ENCODE measurements at regions not wholly inside any gene's neighbourhood (a gene's known extent, or its start where the extent isn't known, plus 50 kb on each side); places are given as distances from the start of the nearest gene placed in this dataset.

DNA sequence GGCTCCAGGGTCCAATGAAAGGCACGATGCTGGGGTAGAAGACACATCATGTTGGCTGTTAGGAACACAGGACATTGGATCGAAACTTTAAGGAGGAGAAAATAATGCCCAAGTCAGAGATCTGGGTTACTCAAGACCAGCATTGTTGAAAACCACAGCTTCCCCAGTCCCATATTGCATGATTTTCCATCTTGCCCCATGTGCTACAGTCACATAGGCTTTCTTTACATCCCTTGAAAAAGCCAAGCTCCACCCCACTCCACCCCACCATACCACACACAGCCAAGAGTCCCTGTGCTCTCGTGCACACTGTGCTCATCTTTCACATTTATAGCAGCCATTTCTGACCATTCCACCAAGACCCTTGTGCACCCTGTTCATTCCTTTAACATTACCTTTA lies 636.2 kb downstream of the DIAPH3 start:
- Histone ChIP-seq H3K4me1 (ENCODE audit: insufficient read depth, low read length, poor library complexity, severe bottlenecking) (peaks cover 45% of the 10 kb centered on the region), H2AFZ (ENCODE audit: low read length) (peak overlapping the region; percentile 20; the same call in 1 of the 2 replicates), H3K9ac (ENCODE audit: low read depth, low read length, poor library complexity, severe bottlenecking) (no peak overlapping the region)

DNA sequence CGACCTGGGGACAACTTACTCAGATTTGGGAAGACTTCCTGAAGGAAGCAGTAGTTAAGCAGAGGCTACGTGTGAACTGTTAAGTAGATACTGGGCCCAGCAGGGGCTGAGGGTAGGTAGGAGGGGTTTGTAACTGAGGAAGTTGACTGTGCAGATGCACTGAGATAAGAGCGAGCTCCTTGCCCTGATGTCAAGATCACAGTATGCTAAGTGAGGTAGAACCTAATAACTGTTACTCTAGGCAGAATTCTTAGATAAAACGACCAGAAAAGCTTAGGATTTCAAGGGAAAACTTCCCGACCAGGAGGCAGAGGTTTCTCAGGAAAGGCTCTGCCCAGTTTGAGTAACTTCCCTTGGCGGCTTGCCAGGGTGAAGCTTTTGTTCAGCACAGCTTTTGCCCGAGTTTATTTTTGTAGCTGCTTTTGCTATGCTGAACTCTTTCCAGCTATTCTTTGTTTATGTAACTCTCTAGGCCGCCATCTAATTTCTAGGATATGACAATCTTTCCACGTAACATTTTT lies 632.1 kb downstream of the DIAPH3 start:
- H3K4me3 ChIP-seq (ENCODE audit: low read length, poor library complexity, severe bottlenecking): peak overlapping the region; percentile 51
- H3F3A ChIP-seq (ENCODE audit: low read depth): no peaks in the 10 kb centered on the region
- no peaks in the 10 kb centered on the region for H3K79me2 ChIP-seq (ENCODE audit: insufficient read depth, low read length)
- TF ChIP-seq, protein P1, sequence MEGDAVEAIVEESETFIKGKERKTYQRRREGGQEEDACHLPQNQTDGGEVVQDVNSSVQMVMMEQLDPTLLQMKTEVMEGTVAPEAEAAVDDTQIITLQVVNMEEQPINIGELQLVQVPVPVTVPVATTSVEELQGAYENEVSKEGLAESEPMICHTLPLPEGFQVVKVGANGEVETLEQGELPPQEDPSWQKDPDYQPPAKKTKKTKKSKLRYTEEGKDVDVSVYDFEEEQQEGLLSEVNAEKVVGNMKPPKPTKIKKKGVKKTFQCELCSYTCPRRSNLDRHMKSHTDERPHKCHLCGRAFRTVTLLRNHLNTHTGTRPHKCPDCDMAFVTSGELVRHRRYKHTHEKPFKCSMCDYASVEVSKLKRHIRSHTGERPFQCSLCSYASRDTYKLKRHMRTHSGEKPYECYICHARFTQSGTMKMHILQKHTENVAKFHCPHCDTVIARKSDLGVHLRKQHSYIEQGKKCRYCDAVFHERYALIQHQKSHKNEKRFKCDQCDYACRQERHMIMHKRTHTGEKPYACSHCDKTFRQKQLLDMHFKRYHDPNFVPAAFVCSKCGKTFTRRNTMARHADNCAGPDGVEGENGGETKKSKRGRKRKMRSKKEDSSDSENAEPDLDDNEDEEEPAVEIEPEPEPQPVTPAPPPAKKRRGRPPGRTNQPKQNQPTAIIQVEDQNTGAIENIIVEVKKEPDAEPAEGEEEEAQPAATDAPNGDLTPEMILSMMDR (conservative IDR thresholded peaks at IDR 0.05; ENCODE audit: low read length): no peak
- no peak for TF ChIP-seq EZH2phosphoT487 (IDR thresholded peaks at IDR 0.05; ENCODE audit: borderline replicate concordance)
- H3K36me3 ChIP-seq (ENCODE audit: insufficient read depth, low read length): no peaks in the 10 kb centered on the region
- H3K9me2 ChIP-seq (replicated peaks; ENCODE audit: low read depth, low read length): no peaks in the 10 kb centered on the region
- H3K4me1 ChIP-seq (ENCODE audit: insufficient read depth, low read length, poor library complexity, severe bottlenecking): peaks cover 68% of the 10 kb centered on the region
- H2AFZ ChIP-seq (ENCODE audit: low read length): no peak overlapping the region; the same call in 1 of the 2 replicates
- no peaks in the 10 kb centered on the region for H4K20me1 ChIP-seq (ENCODE audit: insufficient read depth, low read length, poor library complexity, severe bottlenecking)
- H3K27me3 ChIP-seq (ENCODE audit: insufficient read depth, low read length, poor library complexity, severe bottlenecking): no peaks in the 10 kb centered on the region
- peak overlapping the region; percentile 57 for H3K9ac ChIP-seq (ENCODE audit: low read depth, low read length, poor library complexity, severe bottlenecking)
- H3K4me2 ChIP-seq (ENCODE audit: low read depth, low read length, poor library complexity, severe bottlenecking): peak overlapping the region; percentile 58
- H3K9me3 ChIP-seq (ENCODE audit: insufficient read depth, low read depth, low read length): no peaks in the 10 kb centered on the region

More for the DNA sequence above, 636.2 kb downstream of the DIAPH3 start:
- H3K4me3 ChIP-seq (ENCODE audit: low read length, poor library complexity, severe bottlenecking): no peak overlapping the region
- H3K79me2 ChIP-seq (ENCODE audit: insufficient read depth, low read length): no peaks in the 10 kb centered on the region
- no peaks in the 10 kb centered on the region for H3K9me2 ChIP-seq (replicated peaks; ENCODE audit: low read depth, low read length)
- no peaks in the 10 kb centered on the region for H3K36me3 ChIP-seq (ENCODE audit: insufficient read depth, low read length)
- no peak overlapping the region for H3K4me2 ChIP-seq (ENCODE audit: low read depth, low read length, poor library complexity, severe bottlenecking)
- no peak for TF ChIP-seq EZH2phosphoT487 (IDR thresholded peaks at IDR 0.05; ENCODE audit: borderline replicate concordance)
- TF ChIP-seq, protein P1 (conservative IDR thresholded peaks at IDR 0.05; ENCODE audit: low read length): no peak
- no peaks in the 10 kb centered on the region for H3K9me3 ChIP-seq (ENCODE audit: insufficient read depth, low read depth, low read length)
- no peaks in the 10 kb centered on the region for H4K20me1 ChIP-seq (ENCODE audit: insufficient read depth, low read length, poor library complexity, severe bottlenecking)
- H3K27me3 ChIP-seq (ENCODE audit: insufficient read depth, low read length, poor library complexity, severe bottlenecking): no peaks in the 10 kb centered on the region
- H3F3A ChIP-seq (ENCODE audit: low read depth): no peaks in the 10 kb centered on the region

DNA sequence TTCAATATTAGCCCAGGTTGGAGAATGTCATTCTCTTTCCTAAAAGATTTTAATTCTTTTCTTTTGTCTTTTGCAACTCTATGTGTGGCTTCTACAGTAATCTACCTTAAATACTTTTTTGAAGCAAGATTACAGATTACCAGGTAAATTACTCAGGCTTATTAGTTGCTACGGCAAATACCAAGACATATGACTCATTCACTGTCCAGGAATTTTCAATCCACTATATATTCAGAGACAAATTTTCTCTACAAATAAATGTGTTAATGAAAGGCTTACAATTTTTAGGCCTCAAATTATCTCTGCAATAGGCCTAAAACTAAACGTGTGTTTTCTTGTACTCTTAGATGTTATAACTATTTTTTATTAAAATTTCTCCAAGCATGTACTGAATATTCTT lies 631.3 kb downstream of the DIAPH3 start:
- Histone ChIP-seq H3K4me2 (ENCODE audit: low read depth, low read length, poor library complexity, severe bottlenecking) (peak overlapping the region; percentile 58), H3K4me3 (ENCODE audit: low read length, poor library complexity, severe bottlenecking) (peak overlapping the region; percentile 51), H3K27me3 (ENCODE audit: insufficient read depth, low read length, poor library complexity, severe bottlenecking) (no peaks in the 10 kb centered on the region), H3K9me2 (replicated peaks; ENCODE audit: low read depth, low read length) (no peaks in the 10 kb centered on the region), H3K36me3 (ENCODE audit: insufficient read depth, low read length) (no peaks in the 10 kb centered on the region), H3F3A (ENCODE audit: low read depth) (no peaks in the 10 kb centered on the region), H2AFZ (ENCODE audit: low read length) (no peak overlapping the region; the same call in 1 of the 2 replicates), H3K4me1 (ENCODE audit: insufficient read depth, low read length, poor library complexity, severe bottlenecking) (peaks cover 68% of the 10 kb centered on the region), H3K79me2 (ENCODE audit: insufficient read depth, low read length) (no peaks in the 10 kb centered on the region), H4K20me1 (ENCODE audit: insufficient read depth, low read length, poor library complexity, severe bottlenecking) (no peaks in the 10 kb centered on the region), H3K9ac (ENCODE audit: low read depth, low read length, poor library complexity, severe bottlenecking) (peak overlapping the region; percentile 57), H3K9me3 (ENCODE audit: insufficient read depth, low read depth, low read length) (no peaks in the 10 kb centered on the region)
- TF ChIP-seq, protein P1 (conservative IDR thresholded peaks at IDR 0.05; ENCODE audit: low read length): no peak
- TF ChIP-seq EZH2phosphoT487 (IDR thresholded peaks at IDR 0.05; ENCODE audit: borderline replicate concordance): no peak
